DND-41 (cell line): ENCODE measurements at regions not wholly inside any gene's neighbourhood (a gene's known extent, or its start where the extent isn't known, plus 50 kb on each side); places are given as distances from the start of the nearest gene placed in this dataset.

Experiments
- ATAC-seq: fragments of 200-7000 bp; cut with Tn5 transposase; 3 replicates; pipeline ENCODE4 v1.9.1; 2021; ENCODE audit warnings: low read depth; ENCODE audit not compliant: insufficient read depth
- DNase-seq: peaks from one replicate; pipeline ENCODE4 v3.0.0-alpha.2; 2020
- H2AFZ ChIP-seq: 2 replicates; pipeline ENCODE4 v1.6.0; 2012; ENCODE audit warnings: low read depth, low read length
- H3K27ac ChIP-seq: 2 replicates; pipeline ENCODE4 v1.5.1; 2012; ENCODE audit warnings: low read length, inconsistent platforms
- H3K27me3 ChIP-seq: fragments of 200-600 bp; sonication (generic); 2 replicates; pipeline ENCODE4 v1.6.0; 2012; ENCODE audit warnings: low read length, mild to moderate bottlenecking, inconsistent platforms; ENCODE audit not compliant: insufficient read depth, poor library complexity
- H3K36me3 ChIP-seq: 2 replicates; pipeline ENCODE4 v1.5.1; 2012; ENCODE audit warnings: low read length, inconsistent platforms; ENCODE audit not compliant: insufficient read depth
- H3K4me1 ChIP-seq: 2 replicates; pipeline ENCODE4 v1.5.1; 2012; ENCODE audit warnings: mild to moderate bottlenecking, low read length; ENCODE audit not compliant: insufficient read depth
- H3K4me2 ChIP-seq: 2 replicates; pipeline ENCODE4 v1.6.0; 2012; ENCODE audit warnings: mild to moderate bottlenecking, moderate library complexity, low read length, inconsistent platforms; ENCODE audit not compliant: insufficient read depth
- H3K4me3 ChIP-seq, 2 experiments: fragments of 200-600 bp in 1 of 2; shearing (Covaris generic) in 1 of 2; 2 replicates each; pipeline ENCODE4 v1.5.1; 2012 to 2016; ENCODE audit warnings: inconsistent platforms in 2 of 2, low read length in 2 of 2, mild to moderate bottlenecking in 2 of 2, low read depth in 1 of 2, moderate library complexity in 1 of 2
- H3K79me2 ChIP-seq: 2 replicates; pipeline ENCODE4 v1.6.0; 2012; ENCODE audit warnings: low read length, inconsistent platforms; ENCODE audit not compliant: insufficient read depth
- H3K9ac ChIP-seq: 2 replicates; pipeline ENCODE4 v1.6.0; 2012; ENCODE audit warnings: low read depth, mild to moderate bottlenecking, inconsistent platforms, low read length, moderate library complexity
- H3K9me3 ChIP-seq: 2 replicates; pipeline ENCODE4 v1.5.1; 2012; ENCODE audit warnings: low read length, moderate library complexity, mild to moderate bottlenecking, inconsistent platforms; ENCODE audit not compliant: insufficient read depth, severe bottlenecking
- H4K20me1 ChIP-seq: 2 replicates; pipeline ENCODE4 v1.6.0; 2012; ENCODE audit warnings: low read length; ENCODE audit not compliant: insufficient read depth
- EZH2 ChIP-seq: IDR thresholded peaks from 3 replicates; pipeline ENCODE4 v1.6.1; 2012; ENCODE audit warnings: borderline replicate concordance, low read depth, mild to moderate bottlenecking, moderate library complexity, low read length, inconsistent platforms; ENCODE audit not compliant: severe bottlenecking
- TF ChIP-seq, protein P1 (sequence below): IDR thresholded peaks from 2 replicates; pipeline ENCODE4 v1.5.1; 2012; ENCODE audit warnings: borderline replicate concordance, low read length, moderate library complexity, mild to moderate bottlenecking; ENCODE audit not compliant: poor library complexity, severe bottlenecking; ENCODE audit errors: extremely low read depth

GRCh38 chr4:137425281-137425680 lies 107.0 kb downstream of the PCDH18 start:
- H2AFZ ChIP-seq, result no peak overlapping the region
- no peak for ATAC-seq

DNA sequence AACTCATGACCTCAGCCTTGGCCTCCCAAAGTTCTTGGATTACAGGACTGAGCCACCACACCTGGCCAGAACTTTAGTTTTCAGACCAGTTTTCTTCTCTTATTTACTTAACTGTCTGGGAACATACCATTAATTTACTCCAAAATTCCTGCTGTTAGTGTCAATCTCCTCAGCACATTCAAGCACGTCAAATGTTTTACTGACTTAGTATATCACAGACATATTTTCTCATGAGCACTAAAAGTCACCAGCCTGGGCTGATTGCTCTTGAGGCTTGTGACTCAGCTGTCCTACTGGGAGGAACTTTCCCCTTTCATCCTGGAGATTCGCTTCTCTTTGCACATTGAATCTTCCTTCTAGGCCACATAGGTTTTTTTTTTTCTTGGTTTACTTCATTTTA lies 109.6 kb downstream of the PCDH18 start:
- Histone ChIP-seq H3K79me2 (no peaks in the 10 kb centered on the region), H3K9ac (no peak overlapping the region), H3K9me3 (no peaks in the 10 kb centered on the region), H3K27ac (no peak overlapping the region), H3K4me2 (no peak overlapping the region), H2AFZ (no peak overlapping the region), H3K36me3 (no peaks in the 10 kb centered on the region), H3K27me3 (no peaks in the 10 kb centered on the region), H4K20me1 (no peaks in the 10 kb centered on the region), H3K4me1 (no peaks in the 10 kb centered on the region), H3K4me3 (no peak overlapping the region)
- no peak for ATAC-seq
- DNase-seq, result no peak
- TF ChIP-seq, protein P1, sequence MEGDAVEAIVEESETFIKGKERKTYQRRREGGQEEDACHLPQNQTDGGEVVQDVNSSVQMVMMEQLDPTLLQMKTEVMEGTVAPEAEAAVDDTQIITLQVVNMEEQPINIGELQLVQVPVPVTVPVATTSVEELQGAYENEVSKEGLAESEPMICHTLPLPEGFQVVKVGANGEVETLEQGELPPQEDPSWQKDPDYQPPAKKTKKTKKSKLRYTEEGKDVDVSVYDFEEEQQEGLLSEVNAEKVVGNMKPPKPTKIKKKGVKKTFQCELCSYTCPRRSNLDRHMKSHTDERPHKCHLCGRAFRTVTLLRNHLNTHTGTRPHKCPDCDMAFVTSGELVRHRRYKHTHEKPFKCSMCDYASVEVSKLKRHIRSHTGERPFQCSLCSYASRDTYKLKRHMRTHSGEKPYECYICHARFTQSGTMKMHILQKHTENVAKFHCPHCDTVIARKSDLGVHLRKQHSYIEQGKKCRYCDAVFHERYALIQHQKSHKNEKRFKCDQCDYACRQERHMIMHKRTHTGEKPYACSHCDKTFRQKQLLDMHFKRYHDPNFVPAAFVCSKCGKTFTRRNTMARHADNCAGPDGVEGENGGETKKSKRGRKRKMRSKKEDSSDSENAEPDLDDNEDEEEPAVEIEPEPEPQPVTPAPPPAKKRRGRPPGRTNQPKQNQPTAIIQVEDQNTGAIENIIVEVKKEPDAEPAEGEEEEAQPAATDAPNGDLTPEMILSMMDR, result no peak
- no peak for TF ChIP-seq EZH2

More at GRCh38 chr4:137425281-137425680, 107.0 kb downstream of the PCDH18 start:
- no peak for DNase-seq
- no peak overlapping the region for H3K27ac ChIP-seq
- H3K4me3 ChIP-seq, result no peak overlapping the region
- no peaks in the 10 kb centered on the region for H3K4me1 ChIP-seq
- no peaks in the 10 kb centered on the region for H4K20me1 ChIP-seq
- no peaks in the 10 kb centered on the region for H3K36me3 ChIP-seq
- H3K4me2 ChIP-seq, result no peak overlapping the region
- TF ChIP-seq, protein P1, result no peak
- no peak for TF ChIP-seq EZH2
- no peaks in the 10 kb centered on the region for H3K79me2 ChIP-seq
- no peak overlapping the region for H3K9ac ChIP-seq
- H3K27me3 ChIP-seq, result no peaks in the 10 kb centered on the region
- H3K9me3 ChIP-seq, result no peaks in the 10 kb centered on the region

DNA sequence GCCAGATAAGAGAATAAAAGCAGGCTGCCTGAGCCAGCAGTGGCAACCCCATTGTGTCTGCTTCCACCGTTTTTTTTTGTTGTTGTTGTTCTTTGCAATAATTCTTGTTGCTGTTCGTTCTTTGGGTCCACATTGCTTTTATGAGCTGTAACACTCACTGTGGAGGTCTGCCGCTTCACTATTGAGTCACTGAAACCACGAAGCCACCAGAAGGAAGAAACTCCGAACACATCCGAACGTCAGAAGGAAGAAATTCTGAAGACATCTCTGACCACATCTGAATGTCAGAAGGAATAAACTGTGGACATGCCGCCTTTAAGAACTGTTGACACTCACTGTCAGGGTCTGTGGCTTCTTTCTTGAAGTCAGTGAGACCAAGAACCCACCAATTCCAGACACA lies 110.5 kb downstream of the PCDH18 start:
- no peak overlapping the region for H2AFZ ChIP-seq
- DNase-seq, result no peak

More for the DNA sequence above, 110.5 kb downstream of the PCDH18 start:
- Histone ChIP-seq H3K27ac (no peak overlapping the region), H3K9ac (no peak overlapping the region), H3K79me2 (no peaks in the 10 kb centered on the region), H3K36me3 (no peaks in the 10 kb centered on the region), H3K27me3 (no peaks in the 10 kb centered on the region), H3K9me3 (no peaks in the 10 kb centered on the region), H3K4me3 (no peak overlapping the region), H3K4me2 (no peak overlapping the region), H3K4me1 (no peaks in the 10 kb centered on the region), H4K20me1 (no peaks in the 10 kb centered on the region)
- ATAC-seq, result no peak
- TF ChIP-seq, protein P1, result no peak
- no peak for TF ChIP-seq EZH2
